ENCODE measurements at regions not wholly inside any gene's neighbourhood (a gene's known extent, or its start where the extent isn't known, plus 50 kb on each side); places are given as distances from the start of the nearest gene placed in this dataset.

DNA sequence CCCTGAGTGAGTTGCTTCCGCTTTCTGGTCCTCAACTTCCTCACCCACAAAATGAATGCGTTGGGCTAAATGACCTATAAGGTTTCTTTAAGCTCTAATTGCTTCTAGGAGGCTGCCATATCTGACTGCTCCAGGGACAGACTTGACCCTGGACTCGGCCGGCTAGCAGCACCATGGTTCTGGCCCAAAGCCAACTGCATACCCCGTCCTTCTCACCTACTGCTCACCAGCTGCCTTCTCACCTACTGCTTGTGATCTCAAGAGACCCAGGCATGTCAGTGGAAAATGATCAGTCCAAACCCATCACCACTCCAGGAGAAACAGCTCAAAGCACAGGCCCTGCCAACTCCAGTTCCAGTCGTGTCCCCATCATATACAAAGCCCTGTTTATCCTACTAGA is 124.3 kb upstream of the IRX5 start:
- Histone ChIP-seq H3K27me3 (no peaks in the 10 kb centered on the region), H3K9me3 (no peaks in the 10 kb centered on the region), H3K4me1 (no peaks in the 10 kb centered on the region), H3K4me3 (no peak overlapping the region), H3K27ac (no peak overlapping the region), H3K36me3 (no peaks in the 10 kb centered on the region)
- no peak for DNase-seq
- intact Hi-C loops (cut with DNase I; ENCODE audit: low total_unique reads) = no loop called here
- TF ChIP-seq, protein P1, sequence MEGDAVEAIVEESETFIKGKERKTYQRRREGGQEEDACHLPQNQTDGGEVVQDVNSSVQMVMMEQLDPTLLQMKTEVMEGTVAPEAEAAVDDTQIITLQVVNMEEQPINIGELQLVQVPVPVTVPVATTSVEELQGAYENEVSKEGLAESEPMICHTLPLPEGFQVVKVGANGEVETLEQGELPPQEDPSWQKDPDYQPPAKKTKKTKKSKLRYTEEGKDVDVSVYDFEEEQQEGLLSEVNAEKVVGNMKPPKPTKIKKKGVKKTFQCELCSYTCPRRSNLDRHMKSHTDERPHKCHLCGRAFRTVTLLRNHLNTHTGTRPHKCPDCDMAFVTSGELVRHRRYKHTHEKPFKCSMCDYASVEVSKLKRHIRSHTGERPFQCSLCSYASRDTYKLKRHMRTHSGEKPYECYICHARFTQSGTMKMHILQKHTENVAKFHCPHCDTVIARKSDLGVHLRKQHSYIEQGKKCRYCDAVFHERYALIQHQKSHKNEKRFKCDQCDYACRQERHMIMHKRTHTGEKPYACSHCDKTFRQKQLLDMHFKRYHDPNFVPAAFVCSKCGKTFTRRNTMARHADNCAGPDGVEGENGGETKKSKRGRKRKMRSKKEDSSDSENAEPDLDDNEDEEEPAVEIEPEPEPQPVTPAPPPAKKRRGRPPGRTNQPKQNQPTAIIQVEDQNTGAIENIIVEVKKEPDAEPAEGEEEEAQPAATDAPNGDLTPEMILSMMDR (IDR thresholded peaks at IDR 0.05) = no peak
- TF ChIP-seq POLR2A (IDR thresholded peaks at IDR 0.05) = no peak

DNA sequence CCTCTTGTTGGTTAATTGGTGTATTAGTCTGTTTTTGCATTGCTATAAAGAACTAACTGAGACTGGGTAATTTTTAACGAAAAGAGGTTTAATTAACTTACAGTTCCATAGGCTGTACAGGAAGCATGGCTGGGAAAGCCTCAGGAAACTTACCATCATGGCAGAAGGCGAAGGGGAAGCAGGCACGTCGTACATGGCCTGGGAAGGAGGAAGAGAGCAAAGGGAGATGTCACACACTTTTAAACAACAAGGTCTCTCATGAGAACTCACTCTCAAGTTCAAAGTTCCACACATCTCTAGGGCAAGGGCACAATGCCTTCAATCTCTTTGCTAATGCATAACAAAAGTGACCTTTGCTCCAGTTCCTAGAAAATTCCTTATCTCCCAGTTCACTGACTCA is 125.0 kb upstream of the IRX5 start:
- TF ChIP-seq, protein P1 (IDR thresholded peaks at IDR 0.05) = no peak
- no peak for TF ChIP-seq POLR2A (IDR thresholded peaks at IDR 0.05)
- intact Hi-C loops (cut with DNase I; ENCODE audit: low total_unique reads) = no loop called here
- no peak overlapping the region for H3K27ac ChIP-seq

GRCh38 chr16:54801057-54801844 is 129.4 kb upstream of the IRX5 start:
- no peaks in the 10 kb centered on the region for H3K27me3 ChIP-seq
- no peaks in the 10 kb centered on the region for H3K36me3 ChIP-seq
- intact Hi-C loops (cut with DNase I; ENCODE audit: low total_unique reads) = no loop called here
- no peak overlapping the region for H3K4me3 ChIP-seq
- TF ChIP-seq POLR2A (IDR thresholded peaks at IDR 0.05) = no peak
- TF ChIP-seq, protein P1 (IDR thresholded peaks at IDR 0.05) = no peak
- no peaks in the 10 kb centered on the region for H3K9me3 ChIP-seq
- H3K27ac ChIP-seq = no peak overlapping the region
- no peaks in the 10 kb centered on the region for H3K4me1 ChIP-seq
- no peak for DNase-seq

More for the DNA sequence above, 125.0 kb upstream of the IRX5 start:
- Histone ChIP-seq H3K9me3 (no peaks in the 10 kb centered on the region), H3K4me1 (no peaks in the 10 kb centered on the region), H3K36me3 (no peaks in the 10 kb centered on the region), H3K4me3 (no peak overlapping the region), H3K27me3 (no peaks in the 10 kb centered on the region)
- no peak for DNase-seq

DNA sequence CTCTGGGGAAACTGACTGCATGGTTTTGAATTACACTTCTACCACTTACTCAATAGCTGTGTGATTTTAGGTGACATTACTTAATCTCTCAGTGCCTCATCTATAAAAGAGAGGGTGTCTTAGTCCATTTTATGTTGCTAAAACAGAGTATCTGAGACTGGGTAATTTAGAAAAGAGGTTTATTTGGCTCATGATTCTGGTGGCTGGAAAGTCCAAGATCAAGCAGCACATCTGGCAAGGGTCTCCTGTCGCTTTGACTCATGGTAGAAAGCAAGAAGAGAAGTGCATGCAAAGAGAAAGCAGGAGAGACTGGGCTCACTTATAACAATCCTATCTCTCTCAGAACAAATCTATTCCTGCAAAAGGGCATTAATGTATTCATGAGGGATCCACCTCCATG is 132.4 kb upstream of the IRX5 start:
- no peaks in the 10 kb centered on the region for H3K9me3 ChIP-seq
- TF ChIP-seq POLR2A (IDR thresholded peaks at IDR 0.05) = no peak
- TF ChIP-seq, protein P1 (IDR thresholded peaks at IDR 0.05) = no peak
- no peaks in the 10 kb centered on the region for H3K36me3 ChIP-seq
- H3K27ac ChIP-seq = no peak overlapping the region
- intact Hi-C loops (cut with DNase I; ENCODE audit: low total_unique reads) = no loop called here
- no peak for DNase-seq
- H3K27me3 ChIP-seq = no peaks in the 10 kb centered on the region
- no peak overlapping the region for H3K4me3 ChIP-seq
- no peaks in the 10 kb centered on the region for H3K4me1 ChIP-seq

DNA sequence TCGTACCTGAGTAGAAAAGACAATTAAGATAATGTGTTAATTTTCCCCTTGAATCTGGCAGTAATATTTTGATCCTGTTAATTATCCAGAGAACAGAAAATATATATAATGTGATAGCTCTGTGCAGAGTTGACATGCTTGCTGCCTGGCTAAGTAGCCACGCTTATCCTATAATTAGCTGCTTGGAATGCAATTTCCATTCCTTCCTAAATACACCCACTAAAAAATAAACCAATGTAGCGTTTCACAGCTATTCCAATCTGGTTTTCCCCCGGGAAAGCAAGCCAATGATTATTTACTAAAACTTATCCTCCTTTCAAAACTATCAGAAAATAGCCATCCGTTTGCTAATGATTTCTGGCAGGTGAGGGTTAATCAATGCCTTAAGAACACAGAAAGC is 134.5 kb upstream of the IRX5 start:
- H3K27me3 ChIP-seq = no peaks in the 10 kb centered on the region
- no peaks in the 10 kb centered on the region for H3K4me1 ChIP-seq
- no peaks in the 10 kb centered on the region for H3K36me3 ChIP-seq
- DNase-seq = no peak
- TF ChIP-seq, protein P1 (IDR thresholded peaks at IDR 0.05) = no peak
- no peak for TF ChIP-seq POLR2A (IDR thresholded peaks at IDR 0.05)
- H3K27ac ChIP-seq = no peak overlapping the region
- intact Hi-C loops (cut with DNase I; ENCODE audit: low total_unique reads) = no loop called here
- no peaks in the 10 kb centered on the region for H3K9me3 ChIP-seq
- H3K4me3 ChIP-seq = no peak overlapping the region
